ENCODE measurements at regions not wholly inside any gene's neighbourhood (a gene's known extent, or its start where the extent isn't known, plus 50 kb on each side); places are given as distances from the start of the nearest gene placed in this dataset.

DNA sequence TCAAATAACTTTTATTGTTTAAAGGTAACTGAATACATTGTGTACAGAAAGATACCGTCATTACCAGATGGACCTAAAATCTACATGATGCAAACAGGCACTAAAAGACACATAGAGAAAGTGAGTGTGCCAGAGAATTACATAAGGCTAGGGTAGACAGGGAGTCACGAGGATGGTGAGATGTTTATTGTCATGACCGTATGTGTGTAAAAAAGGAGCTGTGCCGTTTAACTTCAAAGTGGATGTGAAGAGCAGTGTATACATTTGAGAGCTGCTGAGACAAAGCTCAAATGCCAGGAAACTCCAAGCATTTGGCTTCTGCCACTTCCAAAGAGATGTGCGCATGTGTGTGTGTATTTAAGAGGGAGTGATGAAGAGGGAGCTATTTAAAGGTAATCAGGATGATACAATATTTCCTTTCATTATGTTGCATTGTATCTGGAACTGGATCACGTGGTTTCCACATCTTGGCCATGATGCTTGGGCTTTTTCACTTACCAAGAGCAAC, 51.4 kb upstream of the IGF1R start:
- no peak for TF ChIP-seq POLR2AphosphoS5 (IDR thresholded peaks at IDR 0.05; ENCODE audit: low read depth, low read length)
- no peak for TF ChIP-seq SIN3A (IDR thresholded peaks at IDR 0.05; ENCODE audit: borderline replicate concordance, insufficient read depth, low read length)

All from PFSK-1 (cell line).